Right ventricle myocardium inferior (tissue), 1 donor: ENCODE measurements at regions not wholly inside any gene's neighbourhood (a gene's known extent, or its start where the extent isn't known, plus 50 kb on each side); places are given as distances from the start of the nearest gene placed in this dataset.

ENCODE experiments used
- ATAC-seq: fragments of 200-7000 bp; cut with Tn5 transposase; one replicate; pipeline ENCODE4 v1.9.1; 2020; ENCODE audit warnings: mild to moderate bottlenecking, moderate library complexity
- DNase-seq: peaks from one replicate; pipeline ENCODE4 v3.0.0; 2021; ENCODE audit errors: missing footprints
- intact Hi-C: fragments of 100-400 bp; cut with DNase I; formaldehyde crosslinking; loops from one replicate; pipeline ENCODE4 v1.11.0; 2022
- donor health status: DM: no; HTN: yes; CAD: no; lungs with severe emphysema.

DNA sequence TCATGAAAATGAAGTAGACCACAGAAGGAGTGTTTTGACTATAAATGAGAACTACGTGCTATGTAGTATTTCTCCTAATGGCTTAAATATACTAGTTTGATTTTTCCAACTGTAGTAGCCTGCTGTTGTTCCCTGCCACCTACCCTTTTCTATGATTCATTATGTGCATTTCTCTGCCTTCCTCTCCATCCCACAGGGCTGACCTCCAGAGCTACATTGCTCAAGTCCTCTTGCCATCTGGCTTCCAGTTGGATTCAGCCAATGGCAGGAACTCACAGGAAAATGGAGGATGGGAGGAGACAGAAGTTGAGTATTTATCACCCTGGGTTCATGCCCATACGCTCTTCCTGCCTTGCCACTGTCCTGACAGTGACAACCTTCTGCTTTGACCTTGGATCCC lies 515.3 kb downstream of the SOX5 start:
- no peak for DNase-seq
- ATAC-seq, result no peak
- intact Hi-C loops, result no loop called here

DNA sequence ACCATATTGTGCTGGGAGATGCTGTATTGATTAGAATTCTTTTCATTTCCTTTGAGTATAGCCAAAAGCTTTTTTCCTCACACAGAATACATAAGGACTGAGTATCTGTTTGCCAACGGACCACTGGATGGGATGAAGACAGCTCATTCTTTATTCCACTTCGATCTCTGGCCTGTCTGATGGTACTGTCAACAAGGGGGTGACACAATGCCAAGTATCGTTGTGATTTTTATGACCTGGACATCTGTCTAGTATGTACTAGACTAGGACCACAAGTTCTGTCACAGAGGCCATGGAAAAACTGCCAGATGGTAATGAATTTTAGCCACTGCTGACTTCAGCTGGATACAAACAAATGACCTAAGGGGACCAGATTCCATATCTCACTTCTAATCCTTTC lies 502.7 kb downstream of the SOX5 start:
- intact Hi-C loops, result no loop called here
- ATAC-seq (no peak), DNase-seq (no peak)

DNA sequence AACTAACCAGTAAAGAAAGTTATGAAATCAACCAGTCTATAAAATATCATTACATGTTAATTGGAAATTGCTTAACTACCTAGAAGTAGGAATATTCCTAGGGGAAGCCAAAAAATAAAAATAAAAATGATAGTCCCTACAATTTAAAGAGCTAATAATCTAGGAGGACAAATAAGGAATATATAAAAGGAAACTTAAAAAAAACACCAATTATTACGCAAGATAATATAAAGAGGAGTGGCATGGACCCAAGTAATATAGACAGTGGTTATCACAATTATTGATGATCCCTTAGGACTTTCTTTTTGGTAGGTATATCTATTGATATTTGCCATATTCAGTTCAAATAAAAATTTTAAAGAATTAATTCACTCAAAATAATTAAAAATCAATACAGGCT lies 498.7 kb downstream of the SOX5 start:
- DNase-seq, result no peak
- intact Hi-C loops, result no loop called here
- ATAC-seq, result no peak

DNA sequence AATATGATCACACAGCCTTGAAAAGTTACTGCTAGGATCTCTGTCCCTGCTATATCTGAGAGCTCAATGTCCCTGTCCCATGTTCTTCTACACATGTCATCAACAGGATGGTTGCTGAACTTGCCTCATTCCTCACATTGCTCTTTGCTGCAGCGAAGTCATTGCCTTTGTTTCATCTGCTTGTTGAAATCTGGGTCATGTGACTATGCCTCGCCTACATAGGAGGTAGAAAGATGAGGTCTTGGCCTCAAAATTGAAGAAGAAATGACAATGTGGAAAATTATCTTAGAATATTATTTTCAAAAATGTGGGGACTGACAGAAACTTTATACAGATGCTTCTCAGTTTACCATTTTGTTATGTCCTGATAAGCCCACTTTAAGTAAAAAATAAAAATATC lies 494.2 kb downstream of the SOX5 start:
- intact Hi-C loops, result no loop called here
- DNase-seq, result no peak
- ATAC-seq, result no peak

DNA sequence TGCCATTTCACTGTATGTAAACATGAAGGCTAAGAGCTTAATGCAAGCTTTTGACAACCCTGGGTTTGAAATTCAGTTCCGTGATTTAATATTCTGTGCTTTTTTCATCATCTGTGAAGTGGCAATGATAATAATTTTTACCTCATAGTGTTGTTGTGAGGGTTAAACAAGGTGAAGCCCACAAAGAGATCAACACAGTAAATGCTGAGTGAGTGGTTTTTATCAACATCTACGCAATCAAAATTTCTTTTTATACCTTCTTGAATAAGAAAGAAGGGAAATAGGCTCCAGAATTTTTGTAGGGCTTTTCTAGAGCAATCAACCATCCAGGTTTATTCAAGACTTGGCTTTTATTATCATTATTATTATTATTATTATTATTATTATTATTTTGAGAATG lies 490.8 kb downstream of the SOX5 start:
- no peak for DNase-seq
- intact Hi-C loops, result no loop called here
- ATAC-seq, result no peak

DNA sequence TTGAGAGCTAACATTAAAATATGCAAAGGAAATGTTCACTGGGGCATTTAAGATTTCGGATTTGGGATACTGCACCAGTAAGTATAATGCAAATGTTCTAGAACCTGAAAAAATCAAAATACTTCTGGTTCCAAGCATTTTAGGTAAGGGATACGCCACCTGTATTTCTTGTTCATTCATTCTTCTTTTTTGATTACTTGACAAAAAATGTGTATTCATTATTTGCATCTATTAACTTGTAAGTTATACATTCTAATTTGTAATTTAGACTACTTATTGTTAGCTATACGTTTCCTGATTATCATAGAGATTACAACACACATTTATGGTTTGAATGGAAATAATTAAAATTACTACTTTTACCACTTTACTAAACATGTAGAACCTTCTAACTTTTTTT lies 486.9 kb downstream of the SOX5 start:
- no peak for ATAC-seq
- no peak for DNase-seq
- intact Hi-C loops, result no loop called here

DNA sequence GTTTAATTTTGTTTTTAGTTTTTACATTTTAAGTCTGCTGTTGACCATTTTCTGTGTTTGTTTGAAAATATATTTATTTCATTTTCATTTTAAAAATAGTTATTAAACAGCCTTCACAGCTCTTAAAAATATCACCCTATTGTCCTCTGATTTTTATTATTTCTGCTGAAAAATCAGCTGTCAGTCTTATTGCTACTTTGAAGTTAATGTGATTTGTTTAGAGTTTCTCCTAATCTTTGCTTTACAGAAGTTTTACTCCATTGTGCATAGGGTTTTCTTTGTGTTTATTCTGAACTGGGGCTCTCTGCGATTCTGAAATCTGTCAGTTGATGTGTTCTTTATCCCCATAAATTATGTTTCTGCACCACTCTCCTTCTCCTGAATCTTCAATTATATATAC lies 486.3 kb downstream of the SOX5 start:
- ATAC-seq, result no peak
- no peak for DNase-seq
- intact Hi-C loops, result no loop called here

DNA sequence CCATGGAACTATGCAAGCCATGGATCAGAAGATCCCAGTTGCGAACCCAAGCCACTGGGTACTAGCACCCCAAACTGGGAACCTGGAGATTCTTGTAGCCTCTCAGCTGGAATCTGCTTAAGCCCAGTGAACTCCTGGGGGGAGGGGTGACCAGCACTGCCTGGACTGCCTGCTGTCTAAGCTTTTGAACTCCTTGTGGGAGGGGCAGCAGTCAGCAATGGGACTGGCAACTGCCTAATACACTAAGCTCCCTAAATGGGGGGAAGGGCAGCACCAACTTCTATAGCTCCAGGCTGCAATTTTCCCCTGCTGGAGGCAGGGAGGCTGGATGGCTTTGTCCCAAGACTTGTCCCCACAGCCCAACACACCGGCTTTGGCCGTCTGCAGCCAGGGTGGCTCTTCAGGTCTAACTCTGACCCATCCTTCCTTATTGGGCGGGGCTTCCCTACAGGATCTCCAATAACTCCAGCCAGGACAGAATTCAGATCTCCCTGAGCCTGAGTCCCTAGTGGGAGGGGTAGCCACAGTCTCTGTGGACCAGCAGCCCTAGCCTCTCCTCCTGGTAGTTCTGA lies 485.1 kb downstream of the SOX5 start:
- ATAC-seq (no peak), DNase-seq (no peak)

DNA sequence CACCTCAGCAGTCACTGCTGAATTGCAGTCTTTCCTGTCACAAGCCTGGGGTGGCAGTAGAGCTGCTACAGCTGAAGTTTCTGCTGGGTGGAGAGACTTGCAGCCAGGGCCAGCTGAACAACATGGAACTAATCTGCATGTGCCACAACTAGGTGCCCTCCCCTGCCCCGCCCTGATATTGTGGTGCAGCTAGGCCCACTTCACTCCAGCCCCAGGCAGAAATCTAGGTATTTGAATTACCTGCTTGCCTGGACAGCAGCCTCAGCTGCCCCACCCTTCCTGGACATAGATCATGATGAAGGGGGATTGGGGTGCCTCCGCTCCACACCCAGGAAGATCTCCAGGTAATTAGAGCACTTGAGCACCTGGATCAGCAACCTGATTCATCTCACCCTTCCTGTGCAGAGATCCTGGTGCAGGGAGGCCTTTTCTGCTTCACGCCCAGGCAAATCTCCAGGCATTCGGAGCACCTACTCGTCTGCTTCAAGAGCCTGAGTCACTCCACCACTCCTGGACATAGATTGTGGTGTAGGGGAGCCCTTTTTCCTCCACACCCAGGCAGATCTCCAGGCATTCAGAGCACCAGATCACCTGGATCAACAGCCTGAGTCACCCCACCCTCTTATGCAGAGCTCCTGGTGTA lies 477.0 kb downstream of the SOX5 start:
- intact Hi-C loops, result no loop called here
- ATAC-seq (no peak), DNase-seq (no peak)

More for the DNA sequence above, 485.1 kb downstream of the SOX5 start:
- intact Hi-C loops, result no loop called here

DNA sequence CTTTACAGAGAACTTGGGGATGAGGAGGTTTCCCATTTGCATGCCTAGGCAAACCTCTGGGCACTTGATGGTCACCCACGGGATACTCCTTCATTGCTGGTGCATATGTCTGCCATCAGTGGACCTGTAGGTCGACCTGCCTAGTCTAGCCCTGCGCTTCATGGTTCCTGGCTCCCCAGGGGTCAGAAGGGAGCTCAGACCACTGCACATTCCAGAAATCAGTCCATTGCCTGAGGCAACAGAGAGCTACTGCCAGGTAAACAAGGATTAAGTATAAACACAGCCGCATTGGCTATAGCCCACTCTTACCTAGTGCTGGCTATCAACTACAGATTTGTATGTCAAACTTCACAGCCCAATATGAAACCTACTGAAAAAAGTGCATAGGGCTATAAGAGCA lies 476.4 kb downstream of the SOX5 start:
- ATAC-seq, result no peak
- DNase-seq, result no peak
- intact Hi-C loops, result no loop called here

DNA sequence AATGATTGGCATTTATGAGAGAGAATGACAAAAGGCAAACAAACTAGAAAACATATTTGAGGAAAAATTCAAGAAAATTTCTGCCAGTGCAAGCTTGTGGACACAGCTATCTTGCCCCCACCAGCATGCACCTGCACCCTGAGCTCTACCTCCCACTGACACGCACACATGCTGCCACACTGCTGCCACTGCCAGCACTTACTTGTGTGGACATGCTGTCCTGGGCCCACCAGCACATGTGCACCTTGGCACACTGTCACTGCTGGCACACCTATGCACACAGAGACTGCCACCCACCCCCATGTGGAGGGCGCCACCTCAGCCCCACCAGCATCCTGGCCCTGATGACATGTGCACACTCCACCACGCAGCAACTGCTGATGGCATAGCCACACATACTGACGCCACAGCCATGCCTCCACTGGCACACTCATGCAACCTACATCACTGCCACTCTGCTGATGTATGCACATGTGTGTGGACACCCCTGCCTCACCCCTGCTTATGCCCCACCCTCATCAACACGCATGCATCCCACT lies 475.0 kb downstream of the SOX5 start:
- no peak for ATAC-seq
- DNase-seq, result no peak
- intact Hi-C loops, result no loop called here
